ENCODE measurements at regions not wholly inside any gene's neighbourhood (a gene's known extent, or its start where the extent isn't known, plus 50 kb on each side); places are given as distances from the start of the nearest gene placed in this dataset.

GRCh38 chr6:44735630-44735963, 348.1 kb downstream of the CDC5L start:
- Histone ChIP-seq H3K4me1 (ENCODE audit: insufficient read depth, low read length) (peaks cover 25% of the 10 kb centered on the region), H3K4me3 (ENCODE audit: insufficient read depth, low read length) (no peak overlapping the region), H3K36me3 (ENCODE audit: insufficient read depth, low read length) (no peaks in the 10 kb centered on the region), H3K27ac (ENCODE audit: low read depth, low read length) (no peak overlapping the region), H3K79me2 (ENCODE audit: insufficient read depth, low read length) (no peaks in the 10 kb centered on the region), H4K20me1 (ENCODE audit: insufficient read depth, low read length) (no peaks in the 10 kb centered on the region), H2AFZ (ENCODE audit: low read length) (no peak overlapping the region), H3K9me3 (ENCODE audit: low read depth, low read length) (no peaks in the 10 kb centered on the region), H3K4me2 (ENCODE audit: insufficient read depth, low read length) (no peak overlapping the region), H3K27me3 (ENCODE audit: insufficient read depth, low read length) (no peaks in the 10 kb centered on the region)
- no peak for TF ChIP-seq CTCF (IDR thresholded peaks at IDR 0.05; ENCODE audit: extremely low read depth, low read depth, low read length)
- DNase-seq (ENCODE audit: insufficient read length, low spot score, missing footprints): peak; percentile 35

DNA sequence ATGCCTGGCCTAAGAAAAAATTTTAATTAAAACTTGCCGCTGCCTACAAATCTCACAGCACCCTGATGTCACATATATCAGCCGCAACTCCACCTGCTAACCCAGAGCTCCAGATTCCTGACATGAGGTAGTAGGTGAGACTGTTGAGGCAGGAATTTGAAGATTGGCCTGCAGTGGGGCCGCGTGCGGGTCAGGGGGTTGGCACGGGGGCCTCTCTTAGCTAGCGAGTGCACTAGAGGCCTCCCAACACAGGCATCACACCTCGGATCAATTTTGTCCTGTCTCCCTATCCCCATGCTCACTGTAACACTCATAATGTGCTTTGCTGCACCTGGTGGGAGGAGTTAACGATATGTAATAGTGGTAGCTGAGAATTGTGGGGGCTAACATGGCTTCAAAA, 349.8 kb downstream of the CDC5L start:
- TF ChIP-seq CTCF (IDR thresholded peaks at IDR 0.05; ENCODE audit: extremely low read depth, low read depth, low read length): no peak
- peaks cover 15% of the 10 kb centered on the region for H3K4me1 ChIP-seq (ENCODE audit: insufficient read depth, low read length)
- peak; percentile 41 for DNase-seq (ENCODE audit: insufficient read length, low spot score, missing footprints)

GRCh38 chr6:44737829-44738528, 350.5 kb downstream of the CDC5L start:
- Histone ChIP-seq H4K20me1 (ENCODE audit: insufficient read depth, low read length) (no peaks in the 10 kb centered on the region), H3K4me3 (ENCODE audit: insufficient read depth, low read length) (no peak overlapping the region), H2AFZ (ENCODE audit: low read length) (peak overlapping the region; percentile 14), H3K36me3 (ENCODE audit: insufficient read depth, low read length) (no peaks in the 10 kb centered on the region), H3K27me3 (ENCODE audit: insufficient read depth, low read length) (peaks cover 3% of the 10 kb centered on the region), H3K9me3 (ENCODE audit: low read depth, low read length) (no peaks in the 10 kb centered on the region), H3K4me1 (ENCODE audit: insufficient read depth, low read length) (peaks cover 15% of the 10 kb centered on the region), H3K4me2 (ENCODE audit: insufficient read depth, low read length) (peak overlapping the region; percentile 42), H3K79me2 (ENCODE audit: insufficient read depth, low read length) (no peaks in the 10 kb centered on the region), H3K27ac (ENCODE audit: low read depth, low read length) (peak overlapping the region; percentile 44)
- no peak for DNase-seq (ENCODE audit: insufficient read length, low spot score, missing footprints)
- no peak for TF ChIP-seq CTCF (IDR thresholded peaks at IDR 0.05; ENCODE audit: extremely low read depth, low read depth, low read length)

More for the DNA sequence above, 349.8 kb downstream of the CDC5L start:
- Histone ChIP-seq H2AFZ (ENCODE audit: low read length) (peak overlapping the region; percentile 14), H4K20me1 (ENCODE audit: insufficient read depth, low read length) (no peaks in the 10 kb centered on the region), H3K4me3 (ENCODE audit: insufficient read depth, low read length) (no peak overlapping the region), H3K27me3 (ENCODE audit: insufficient read depth, low read length) (no peaks in the 10 kb centered on the region), H3K9me3 (ENCODE audit: low read depth, low read length) (no peaks in the 10 kb centered on the region), H3K27ac (ENCODE audit: low read depth, low read length) (no peak overlapping the region), H3K36me3 (ENCODE audit: insufficient read depth, low read length) (no peaks in the 10 kb centered on the region), H3K79me2 (ENCODE audit: insufficient read depth, low read length) (no peaks in the 10 kb centered on the region), H3K4me2 (ENCODE audit: insufficient read depth, low read length) (no peak overlapping the region)

DNA sequence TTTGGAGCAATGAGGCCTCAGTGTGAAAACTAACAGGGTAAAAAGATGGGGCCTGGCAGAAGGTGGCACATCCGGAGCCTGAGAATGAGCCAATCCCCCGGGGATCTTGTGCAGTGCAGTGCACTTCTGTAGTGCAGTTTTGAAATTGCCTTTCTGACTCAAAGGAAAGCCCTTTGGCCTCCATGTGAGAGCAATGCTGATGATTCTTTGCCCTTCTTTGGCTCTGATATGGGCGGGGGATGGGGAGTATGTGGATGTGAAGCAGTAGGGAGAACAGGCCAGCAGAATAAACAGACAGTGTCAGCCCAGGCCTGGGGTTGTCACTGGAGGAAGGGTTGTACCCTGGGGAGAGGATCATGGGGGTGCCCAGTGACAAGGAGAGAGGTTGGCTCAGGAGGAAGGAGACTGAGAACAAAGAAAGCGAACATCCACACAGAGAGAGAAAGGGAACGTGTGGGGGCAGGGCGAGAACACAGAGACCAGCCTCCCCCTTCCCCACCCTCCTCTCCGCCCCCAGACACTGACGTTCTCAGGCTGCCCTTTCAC, 351.2 kb downstream of the CDC5L start:
- Histone ChIP-seq H3K9me3 (ENCODE audit: low read depth, low read length) (no peaks in the 10 kb centered on the region), H3K4me3 (ENCODE audit: insufficient read depth, low read length) (no peak overlapping the region), H4K20me1 (ENCODE audit: insufficient read depth, low read length) (no peaks in the 10 kb centered on the region), H2AFZ (ENCODE audit: low read length) (peak overlapping the region; percentile 52), H3K36me3 (ENCODE audit: insufficient read depth, low read length) (no peaks in the 10 kb centered on the region), H3K27ac (ENCODE audit: low read depth, low read length) (peak overlapping the region; percentile 44), H3K79me2 (ENCODE audit: insufficient read depth, low read length) (no peaks in the 10 kb centered on the region), H3K4me2 (ENCODE audit: insufficient read depth, low read length) (peak overlapping the region; percentile 42), H3K4me1 (ENCODE audit: insufficient read depth, low read length) (peaks cover 15% of the 10 kb centered on the region), H3K27me3 (ENCODE audit: insufficient read depth, low read length) (peaks cover 3% of the 10 kb centered on the region)
- peak; percentile 91 for DNase-seq (ENCODE audit: insufficient read length, low spot score, missing footprints)
- no peak for TF ChIP-seq CTCF (IDR thresholded peaks at IDR 0.05; ENCODE audit: extremely low read depth, low read depth, low read length)

All from osteoblast (primary cell).